ENCODE measurements at regions not wholly inside any gene's neighbourhood (a gene's known extent, or its start where the extent isn't known, plus 50 kb on each side); places are given as distances from the start of the nearest gene placed in this dataset.

DNA sequence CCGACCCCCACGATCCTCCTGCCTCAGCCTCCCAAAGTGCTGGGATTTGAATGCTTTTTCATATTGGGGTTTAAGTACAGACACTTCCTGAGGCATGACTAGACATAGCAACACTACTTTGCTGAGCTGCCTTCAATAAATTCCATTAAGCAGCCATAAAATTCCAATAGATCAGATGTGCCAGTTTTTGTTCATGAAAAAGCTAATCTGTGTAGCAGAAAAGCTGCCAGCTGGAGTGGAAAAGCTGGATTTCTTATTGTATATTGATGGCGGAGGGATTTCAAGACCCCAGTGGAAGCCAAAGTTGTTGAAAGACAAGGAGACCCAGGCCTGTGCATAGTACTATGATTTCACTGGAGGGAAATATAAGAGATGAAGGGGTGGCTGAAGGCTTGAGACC lies 209.0 kb upstream of the NUDT4 start:
- TF ChIP-seq POLR2A (IDR thresholded peaks at IDR 0.05): no peak
- TF ChIP-seq, protein P1, sequence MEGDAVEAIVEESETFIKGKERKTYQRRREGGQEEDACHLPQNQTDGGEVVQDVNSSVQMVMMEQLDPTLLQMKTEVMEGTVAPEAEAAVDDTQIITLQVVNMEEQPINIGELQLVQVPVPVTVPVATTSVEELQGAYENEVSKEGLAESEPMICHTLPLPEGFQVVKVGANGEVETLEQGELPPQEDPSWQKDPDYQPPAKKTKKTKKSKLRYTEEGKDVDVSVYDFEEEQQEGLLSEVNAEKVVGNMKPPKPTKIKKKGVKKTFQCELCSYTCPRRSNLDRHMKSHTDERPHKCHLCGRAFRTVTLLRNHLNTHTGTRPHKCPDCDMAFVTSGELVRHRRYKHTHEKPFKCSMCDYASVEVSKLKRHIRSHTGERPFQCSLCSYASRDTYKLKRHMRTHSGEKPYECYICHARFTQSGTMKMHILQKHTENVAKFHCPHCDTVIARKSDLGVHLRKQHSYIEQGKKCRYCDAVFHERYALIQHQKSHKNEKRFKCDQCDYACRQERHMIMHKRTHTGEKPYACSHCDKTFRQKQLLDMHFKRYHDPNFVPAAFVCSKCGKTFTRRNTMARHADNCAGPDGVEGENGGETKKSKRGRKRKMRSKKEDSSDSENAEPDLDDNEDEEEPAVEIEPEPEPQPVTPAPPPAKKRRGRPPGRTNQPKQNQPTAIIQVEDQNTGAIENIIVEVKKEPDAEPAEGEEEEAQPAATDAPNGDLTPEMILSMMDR (IDR thresholded peaks at IDR 0.05): no peak
